Astrocyte (in vitro differentiated cells and primary cell): ENCODE measurements at regions not wholly inside any gene's neighbourhood (a gene's known extent, or its start where the extent isn't known, plus 50 kb on each side); places are given as distances from the start of the nearest gene placed in this dataset.

ENCODE experiments used
- DNase-seq: peaks from one replicate; pipeline ENCODE4 v3.0.0-alpha.2; 2010; ENCODE audit warnings: low read depth
- FAIRE-seq: peaks from 2 replicates; lab custom pipeline; 2011; peaks lifted over from hg19 to GRCh38; lab: Jason Lieb, UNC
- H2AFZ ChIP-seq: 2 replicates; pipeline ENCODE4 v1.6.0; 2012; ENCODE audit warnings: low read depth, low read length, inconsistent platforms
- H3K27ac ChIP-seq: 2 replicates; pipeline ENCODE4 v1.5.1; 2011; ENCODE audit warnings: low read depth, low read length, inconsistent platforms
- H3K27me3 ChIP-seq: 2 replicates; pipeline ENCODE4 v1.6.0; 2011; ENCODE audit warnings: low read length, inconsistent platforms; ENCODE audit not compliant: insufficient read depth
- H3K36me3 ChIP-seq: 2 replicates; pipeline ENCODE4 v1.5.1; 2011; ENCODE audit warnings: low read length, inconsistent platforms; ENCODE audit not compliant: insufficient read depth
- H3K4me1 ChIP-seq: 2 replicates; pipeline ENCODE4 v1.5.1; 2011; ENCODE audit warnings: low read length, inconsistent platforms; ENCODE audit not compliant: insufficient read depth
- H3K4me2 ChIP-seq: 2 replicates; pipeline ENCODE4 v1.6.0; 2012; ENCODE audit warnings: low read length, inconsistent platforms
- H3K4me3 ChIP-seq: 2 replicates; pipeline ENCODE4 v1.5.1; 2011; ENCODE audit warnings: low read depth, mild to moderate bottlenecking, low read length, inconsistent platforms; ENCODE audit not compliant: insufficient read depth
- H3K79me2 ChIP-seq: 2 replicates; pipeline ENCODE4 v1.6.0; 2012; ENCODE audit warnings: mild to moderate bottlenecking, low read length, inconsistent platforms; ENCODE audit not compliant: insufficient read depth
- H3K9ac ChIP-seq: 2 replicates; pipeline ENCODE4 v1.6.0; 2012; ENCODE audit warnings: mild to moderate bottlenecking, low read length, inconsistent platforms
- H3K9me3 ChIP-seq: 2 replicates; pipeline ENCODE4 v1.5.1; 2012; ENCODE audit warnings: low read depth, mild to moderate bottlenecking, low read length, inconsistent platforms; ENCODE audit not compliant: insufficient read depth
- H4K20me1 ChIP-seq: 2 replicates; pipeline ENCODE4 v1.6.0; 2012; ENCODE audit warnings: low read length, inconsistent platforms; ENCODE audit not compliant: insufficient read depth
- H3K27ac Mint-ChIP-seq: one replicate; pipeline ENCODE4 v1.8.0; 2021; ENCODE audit warnings: mild to moderate bottlenecking, mixed read lengths; ENCODE audit not compliant: unreplicated experiment
- H3K27me3 Mint-ChIP-seq: one replicate; pipeline ENCODE4 v1.8.0; 2021; ENCODE audit warnings: low read depth, mixed read lengths; ENCODE audit not compliant: unreplicated experiment
- H3K36me3 Mint-ChIP-seq: one replicate; pipeline ENCODE4 v1.8.0; 2021; ENCODE audit warnings: low read depth, mixed read lengths; ENCODE audit not compliant: unreplicated experiment
- H3K4me1 Mint-ChIP-seq: one replicate; pipeline ENCODE4 v1.8.0; 2021; ENCODE audit warnings: low read depth, mixed read lengths; ENCODE audit not compliant: unreplicated experiment
- H3K4me3 Mint-ChIP-seq: one replicate; pipeline ENCODE4 v1.8.0; 2021; ENCODE audit warnings: mild to moderate bottlenecking, moderate library complexity, mixed read lengths; ENCODE audit not compliant: unreplicated experiment
- H3K9me3 Mint-ChIP-seq: one replicate; pipeline ENCODE4 v1.8.0; 2021; ENCODE audit warnings: mild to moderate bottlenecking, mixed read lengths; ENCODE audit not compliant: unreplicated experiment
- EZH2 ChIP-seq: IDR thresholded peaks from 2 replicates; pipeline ENCODE4 v1.6.1; 2012; ENCODE audit warnings: mild to moderate bottlenecking, low read length, inconsistent platforms; ENCODE audit not compliant: insufficient read depth
- TF ChIP-seq, protein P1 (sequence below): IDR thresholded peaks from 2 replicates; pipeline ENCODE4 v1.5.1; 2011; ENCODE audit warnings: low read depth, mild to moderate bottlenecking, inconsistent platforms, low read length, moderate library complexity; ENCODE audit not compliant: insufficient read depth

DNA sequence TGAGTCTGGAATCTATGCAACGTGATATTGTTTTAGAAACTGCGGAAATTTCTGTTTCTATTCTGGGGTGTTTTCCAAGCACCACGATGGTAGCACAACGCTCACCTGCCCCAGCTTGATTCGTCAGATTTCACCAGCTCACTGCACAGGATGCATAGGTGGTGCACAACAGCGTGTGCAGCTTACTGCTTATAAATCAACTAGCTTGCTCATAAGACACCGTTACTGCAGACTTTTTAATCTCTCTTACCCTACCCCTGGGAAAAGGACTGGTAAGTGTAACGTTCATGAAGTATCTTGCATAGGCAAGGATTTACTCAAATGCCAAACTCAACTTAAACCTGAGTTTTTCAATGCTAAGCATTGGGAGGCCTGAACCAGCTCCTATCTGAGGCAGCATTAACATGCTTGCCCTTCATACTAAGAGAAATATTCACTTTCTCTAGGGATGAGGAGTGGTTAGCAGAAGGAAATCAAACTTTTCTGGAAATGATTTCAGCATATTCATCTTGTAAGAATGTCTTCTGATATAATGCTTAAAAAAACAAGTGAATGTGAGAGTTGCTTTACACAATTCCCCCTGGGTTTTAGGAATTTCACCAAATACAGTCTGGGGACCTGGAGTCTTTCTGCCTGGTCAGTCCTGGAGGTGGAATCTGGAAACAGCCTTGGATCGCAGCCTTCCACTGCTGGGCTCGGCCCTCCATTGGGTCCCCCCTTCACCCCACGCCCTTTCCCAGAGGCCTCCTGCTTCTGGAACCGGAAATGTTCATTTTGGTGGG is 100.6 kb downstream of the DACT2 start:
- Mint-ChIP-seq H3K36me3 (no peaks in the 10 kb centered on the region), H3K9me3 (peaks cover 2% of the 10 kb centered on the region), H3K4me3 (no peak overlapping the region), H3K4me1 (no peaks in the 10 kb centered on the region), H3K27ac (no peak overlapping the region), H3K27me3 (peaks cover 86% of the 10 kb centered on the region)
- Histone ChIP-seq H2AFZ (no peak overlapping the region), H3K27ac (no peak overlapping the region), H4K20me1 (no peaks in the 10 kb centered on the region), H3K9me3 (peaks cover 4% of the 10 kb centered on the region), H3K36me3 (no peaks in the 10 kb centered on the region), H3K9ac (no peak overlapping the region), H3K4me3 (no peak overlapping the region), H3K4me1 (no peaks in the 10 kb centered on the region), H3K79me2 (no peaks in the 10 kb centered on the region), H3K4me2 (peak overlapping the region; percentile 23), H3K27me3 (peaks cover 5% of the 10 kb centered on the region)
- TF ChIP-seq EZH2 = no peak
- TF ChIP-seq, protein P1, sequence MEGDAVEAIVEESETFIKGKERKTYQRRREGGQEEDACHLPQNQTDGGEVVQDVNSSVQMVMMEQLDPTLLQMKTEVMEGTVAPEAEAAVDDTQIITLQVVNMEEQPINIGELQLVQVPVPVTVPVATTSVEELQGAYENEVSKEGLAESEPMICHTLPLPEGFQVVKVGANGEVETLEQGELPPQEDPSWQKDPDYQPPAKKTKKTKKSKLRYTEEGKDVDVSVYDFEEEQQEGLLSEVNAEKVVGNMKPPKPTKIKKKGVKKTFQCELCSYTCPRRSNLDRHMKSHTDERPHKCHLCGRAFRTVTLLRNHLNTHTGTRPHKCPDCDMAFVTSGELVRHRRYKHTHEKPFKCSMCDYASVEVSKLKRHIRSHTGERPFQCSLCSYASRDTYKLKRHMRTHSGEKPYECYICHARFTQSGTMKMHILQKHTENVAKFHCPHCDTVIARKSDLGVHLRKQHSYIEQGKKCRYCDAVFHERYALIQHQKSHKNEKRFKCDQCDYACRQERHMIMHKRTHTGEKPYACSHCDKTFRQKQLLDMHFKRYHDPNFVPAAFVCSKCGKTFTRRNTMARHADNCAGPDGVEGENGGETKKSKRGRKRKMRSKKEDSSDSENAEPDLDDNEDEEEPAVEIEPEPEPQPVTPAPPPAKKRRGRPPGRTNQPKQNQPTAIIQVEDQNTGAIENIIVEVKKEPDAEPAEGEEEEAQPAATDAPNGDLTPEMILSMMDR = no peak
- DNase-seq = no peak
- FAIRE-seq = peak; percentile 5

DNA sequence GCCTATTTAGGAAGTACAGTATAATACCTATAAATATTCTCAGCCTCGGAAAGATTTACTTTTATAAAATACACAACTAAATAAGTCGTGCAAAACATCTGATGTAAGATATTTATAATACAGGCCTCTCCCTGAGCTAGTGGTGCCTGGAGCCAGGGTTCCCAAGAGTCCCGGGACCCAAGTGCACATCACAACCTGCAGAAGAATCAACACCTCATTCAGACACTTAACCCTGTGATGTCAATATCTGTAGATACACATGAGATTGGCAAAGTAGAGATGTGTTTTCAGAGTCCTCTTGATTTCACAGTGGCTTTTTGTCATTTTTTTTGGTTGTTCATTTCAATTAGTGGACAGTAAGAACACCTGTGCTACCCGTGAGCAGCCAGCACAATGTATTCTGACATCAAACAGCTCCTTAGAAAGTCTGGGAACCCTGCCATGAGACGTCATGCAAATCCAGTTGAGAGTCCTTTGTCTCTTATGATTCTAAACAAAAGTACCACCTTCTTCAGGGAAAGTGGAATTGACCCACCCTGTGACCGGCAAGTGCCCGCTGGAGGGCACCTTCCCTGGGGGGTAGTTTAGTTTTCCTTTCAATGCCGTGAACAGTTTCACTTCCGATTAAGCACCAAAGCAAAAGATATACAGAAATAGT is 101.6 kb downstream of the DACT2 start:
- H3K27ac Mint-ChIP-seq = no peak overlapping the region

More for the DNA sequence above, 101.6 kb downstream of the DACT2 start:
- Histone ChIP-seq H3K36me3 (no peaks in the 10 kb centered on the region), H2AFZ (no peak overlapping the region), H3K4me1 (no peaks in the 10 kb centered on the region), H3K27me3 (no peaks in the 10 kb centered on the region), H3K9me3 (peaks cover 4% of the 10 kb centered on the region), H3K4me3 (no peak overlapping the region), H3K9ac (no peak overlapping the region), H4K20me1 (no peaks in the 10 kb centered on the region), H3K79me2 (no peaks in the 10 kb centered on the region), H3K27ac (no peak overlapping the region), H3K4me2 (no peak overlapping the region)
- H3K4me3 Mint-ChIP-seq = no peak overlapping the region
- FAIRE-seq (no peak), DNase-seq (no peak)
- TF ChIP-seq, protein P1 = no peak
- no peak for TF ChIP-seq EZH2
- peaks cover 80% of the 10 kb centered on the region for H3K27me3 Mint-ChIP-seq
- no peaks in the 10 kb centered on the region for H3K36me3 Mint-ChIP-seq
- H3K9me3 Mint-ChIP-seq = peaks cover 2% of the 10 kb centered on the region
- no peaks in the 10 kb centered on the region for H3K4me1 Mint-ChIP-seq
